ENCODE measurements at regions not wholly inside any gene's neighbourhood (a gene's known extent, or its start where the extent isn't known, plus 50 kb on each side); places are given as distances from the start of the nearest gene placed in this dataset.

- TF ChIP-seq EZH2phosphoT487 (IDR thresholded peaks at IDR 0.05; ENCODE audit: borderline replicate concordance, low read depth, low read length) (no peak), CTCF (conservative IDR thresholded peaks at IDR 0.05; ENCODE audit: low read length) (no peak)
These were observed 190.8 kb upstream of the TMEM132C start for GRCh38 chr12:128076188-128076587.
